Stimulated activated naive CD4-positive, alpha-beta T cell (primary cell): ENCODE measurements at regions not wholly inside any gene's neighbourhood (a gene's known extent, or its start where the extent isn't known, plus 50 kb on each side); places are given as distances from the start of the nearest gene placed in this dataset.
"Not testable (repeated sequence)": the region's sequence is repeated elsewhere in the genome, so short reads cannot be mapped to it uniquely, and the experiment has no call there.

ENCODE experiments used
- DNase-seq, 6 experiments: peaks; one replicate each; lab custom pipeline; 2025; lab: John Stamatoyannopoulos, UW

DNA sequence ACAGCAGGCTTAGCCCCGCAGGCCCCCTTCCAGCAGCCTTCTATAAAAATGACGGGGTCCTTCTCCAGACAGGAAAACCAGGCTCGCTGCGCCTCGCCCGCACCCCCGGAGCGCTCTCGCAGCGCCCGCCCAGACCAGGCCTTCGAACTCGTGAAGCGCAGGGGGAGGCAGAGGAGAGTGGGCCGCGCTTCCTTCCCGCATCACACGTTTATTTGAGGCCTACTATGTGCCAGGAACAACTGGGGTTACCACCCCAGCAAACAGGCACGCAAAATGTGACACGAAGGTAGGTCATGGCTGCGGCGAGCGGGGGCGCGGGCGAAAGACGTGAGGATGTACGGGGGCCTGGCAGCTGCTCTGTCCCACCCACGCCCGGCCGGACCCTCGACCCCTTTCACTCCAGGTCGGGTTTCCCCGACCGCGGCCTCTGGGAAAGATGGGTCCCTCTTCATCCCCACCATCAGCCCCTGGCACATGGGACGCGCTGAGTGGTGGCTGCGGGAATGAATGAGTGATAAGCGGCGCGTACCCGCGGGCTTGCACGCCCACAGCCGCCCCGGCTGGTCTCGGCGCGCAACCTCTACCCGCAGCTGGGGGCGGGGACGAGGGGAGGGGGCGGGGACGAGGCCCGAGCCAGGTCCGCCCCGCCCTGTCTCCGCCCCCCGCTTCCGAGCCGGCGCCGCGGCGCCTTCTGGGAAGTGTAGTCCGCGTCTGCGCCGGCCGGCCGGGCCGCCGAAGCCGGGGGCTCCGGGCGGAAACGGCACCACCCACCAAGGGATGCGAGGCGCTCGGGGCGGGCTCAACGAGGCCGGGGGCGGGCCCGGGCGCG, 59.1 kb downstream of the ZNF467 start:
- DNase-seq: peak; percentile 73 to 91 (median 89)

DNA sequence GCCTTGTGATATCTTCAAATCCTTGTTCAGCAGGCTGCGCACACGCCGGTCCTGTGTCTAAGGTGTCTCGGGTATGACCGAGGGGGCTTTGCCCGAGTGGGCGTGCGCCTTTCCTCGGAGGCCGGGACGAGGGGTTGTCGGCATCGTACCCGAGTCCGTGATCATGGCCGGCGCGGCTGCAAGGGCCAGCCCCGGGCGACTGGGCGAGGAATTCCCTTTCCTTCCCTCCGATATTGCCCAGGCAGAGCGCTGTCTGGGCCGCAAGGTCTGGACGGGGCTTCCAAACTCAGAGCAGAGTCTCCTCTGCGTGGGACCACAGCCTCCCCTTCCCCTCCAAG, 59.7 kb downstream of the ZNF467 start:
- DNase-seq: no peak

DNA sequence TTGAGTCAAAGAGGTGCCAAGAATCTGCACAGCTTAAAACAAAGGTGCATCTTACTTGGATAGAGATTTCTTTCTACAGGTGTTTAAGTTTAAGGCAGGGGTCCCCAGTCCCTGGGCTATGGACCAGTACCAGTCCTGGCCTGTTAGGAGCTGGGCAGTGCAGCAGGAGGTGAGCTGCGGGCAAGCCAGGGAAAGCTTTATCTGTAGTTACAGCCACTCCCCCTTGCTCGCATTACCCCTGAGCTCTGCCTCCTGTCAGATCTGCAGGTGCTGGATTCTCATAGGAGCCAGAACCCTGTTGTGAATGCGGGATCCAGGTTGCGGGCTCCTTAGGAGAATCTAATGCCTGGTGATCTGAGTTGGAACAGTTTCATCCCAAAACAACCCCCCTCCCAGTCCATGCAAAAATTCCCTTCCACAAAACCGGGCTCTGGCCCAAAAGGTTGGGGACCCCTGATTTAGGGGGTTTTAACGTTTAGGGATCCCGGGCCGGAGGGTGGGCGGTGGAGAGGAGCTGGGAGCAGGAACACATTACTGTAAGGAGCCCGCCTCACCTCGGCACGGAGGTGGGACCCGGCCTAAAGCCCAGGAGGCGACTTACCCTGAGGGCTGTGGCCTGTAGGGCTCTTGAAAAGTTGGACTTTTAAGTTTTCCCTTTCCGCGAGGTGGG, 60.2 kb downstream of the ZNF467 start:
- no peak for DNase-seq

DNA sequence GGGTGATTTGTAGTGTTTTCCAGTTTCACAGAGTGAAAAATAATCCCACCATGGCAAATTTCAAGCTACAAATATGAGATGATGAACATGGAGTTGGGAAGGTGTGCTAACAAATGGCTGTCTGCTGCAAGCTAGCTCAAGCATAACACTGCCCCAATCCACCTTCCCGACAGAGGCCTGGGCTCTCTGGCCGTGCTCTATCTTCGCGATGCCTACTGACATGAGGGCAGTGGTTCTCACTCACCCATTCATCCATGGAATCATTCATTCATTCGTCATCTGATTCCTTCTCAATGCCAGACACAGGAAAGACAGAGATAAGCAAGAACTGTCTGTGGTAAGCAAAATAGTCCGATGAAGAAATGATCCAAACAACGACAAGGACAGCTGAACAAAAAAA, 65.4 kb downstream of the ZNF467 start:
- no peak for DNase-seq

DNA sequence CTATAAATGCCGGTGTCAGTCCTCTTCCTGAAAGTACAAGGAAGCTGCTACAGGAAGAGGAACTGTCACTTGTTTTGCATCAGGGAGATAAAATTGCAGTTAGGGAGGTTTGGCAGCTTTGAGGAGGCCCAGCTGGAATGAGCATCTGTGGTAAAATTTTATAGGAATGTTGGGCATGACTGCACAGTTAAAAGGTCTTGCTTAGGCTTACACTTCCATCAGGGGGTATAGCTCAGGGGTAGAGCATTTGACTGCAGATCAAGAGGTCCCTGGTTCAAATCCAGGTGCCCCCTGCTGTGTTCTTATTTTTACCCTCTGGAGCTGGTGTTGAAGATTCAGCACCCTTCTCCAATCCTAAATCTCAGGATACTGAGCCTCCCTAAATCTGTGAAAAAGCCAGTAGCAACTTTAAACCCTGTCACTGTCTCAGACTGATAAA, 65.9 kb downstream of the ZNF467 start:
- no peak for DNase-seq

DNA sequence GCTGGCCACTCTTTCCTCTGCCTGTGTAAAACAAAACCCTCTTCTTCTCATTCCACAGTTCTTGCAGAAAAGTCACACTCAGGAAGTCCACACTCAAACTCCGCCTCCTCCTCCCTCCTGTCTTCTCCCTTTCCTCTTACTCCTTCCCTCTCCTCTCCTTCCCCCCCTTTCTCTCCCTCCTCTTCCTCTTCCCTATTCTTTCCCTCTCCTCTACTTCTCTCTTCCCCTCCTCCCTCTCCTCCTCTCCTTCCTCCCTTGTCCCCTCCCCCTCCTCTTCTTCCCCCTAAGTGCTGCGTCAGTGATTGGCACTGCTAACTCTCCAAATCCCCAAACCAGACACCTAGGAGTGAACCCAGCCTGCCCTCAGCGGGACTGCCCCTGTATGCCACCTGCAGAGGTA, 67.0 kb downstream of the ZNF467 start:
- DNase-seq: no peak

DNA sequence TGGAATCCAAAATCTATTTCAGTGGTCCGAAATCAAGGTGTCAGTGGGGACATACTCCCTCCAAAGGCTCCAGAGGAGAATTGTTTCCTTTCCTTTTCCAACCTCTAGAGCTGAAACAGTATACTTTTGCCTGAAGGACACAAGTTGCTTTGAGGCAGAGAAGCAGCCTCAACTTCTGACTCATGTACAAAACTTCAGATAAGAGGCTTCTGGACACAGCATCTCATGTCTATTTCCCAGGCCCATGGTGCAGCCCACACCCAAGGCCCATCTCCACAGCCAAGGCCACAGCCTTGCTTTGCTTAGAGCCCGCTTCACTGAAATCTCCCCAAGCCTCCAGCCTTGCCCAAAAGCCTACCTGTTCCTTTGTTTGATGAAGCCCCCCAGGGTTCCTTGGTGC, 68.9 kb downstream of the ZNF467 start:
- DNase-seq: no peak

DNA sequence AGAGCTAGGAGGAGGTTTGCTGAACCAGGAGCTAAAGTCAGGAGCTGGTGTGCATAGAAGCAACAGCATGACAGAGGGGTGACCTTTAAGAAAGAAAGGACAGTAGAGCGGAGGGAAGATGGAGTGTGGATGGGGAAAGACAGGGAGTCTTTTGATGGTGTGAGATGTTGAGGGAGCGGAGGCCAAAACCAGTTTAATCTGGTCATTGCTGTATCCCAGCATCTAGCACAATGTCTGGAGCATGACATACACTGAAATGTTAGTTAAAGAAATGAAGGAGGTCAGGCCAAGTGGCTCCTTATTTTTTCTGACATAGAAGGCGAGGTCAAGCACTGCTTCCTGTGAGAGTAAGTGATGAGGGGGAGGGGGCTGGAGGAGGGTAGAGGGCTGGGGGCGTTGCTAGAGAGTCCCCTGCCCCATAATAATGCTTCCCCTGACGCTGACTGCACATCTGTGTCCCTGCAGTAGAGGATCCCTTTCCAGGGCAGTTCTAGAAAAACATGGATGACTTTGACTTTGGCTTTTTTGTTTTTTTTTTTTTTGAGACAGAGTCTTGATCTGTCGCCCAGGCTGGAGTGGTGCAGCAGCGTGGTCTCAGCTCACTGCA, 70.2 kb downstream of the ZNF467 start:
- no peak for DNase-seq

DNA sequence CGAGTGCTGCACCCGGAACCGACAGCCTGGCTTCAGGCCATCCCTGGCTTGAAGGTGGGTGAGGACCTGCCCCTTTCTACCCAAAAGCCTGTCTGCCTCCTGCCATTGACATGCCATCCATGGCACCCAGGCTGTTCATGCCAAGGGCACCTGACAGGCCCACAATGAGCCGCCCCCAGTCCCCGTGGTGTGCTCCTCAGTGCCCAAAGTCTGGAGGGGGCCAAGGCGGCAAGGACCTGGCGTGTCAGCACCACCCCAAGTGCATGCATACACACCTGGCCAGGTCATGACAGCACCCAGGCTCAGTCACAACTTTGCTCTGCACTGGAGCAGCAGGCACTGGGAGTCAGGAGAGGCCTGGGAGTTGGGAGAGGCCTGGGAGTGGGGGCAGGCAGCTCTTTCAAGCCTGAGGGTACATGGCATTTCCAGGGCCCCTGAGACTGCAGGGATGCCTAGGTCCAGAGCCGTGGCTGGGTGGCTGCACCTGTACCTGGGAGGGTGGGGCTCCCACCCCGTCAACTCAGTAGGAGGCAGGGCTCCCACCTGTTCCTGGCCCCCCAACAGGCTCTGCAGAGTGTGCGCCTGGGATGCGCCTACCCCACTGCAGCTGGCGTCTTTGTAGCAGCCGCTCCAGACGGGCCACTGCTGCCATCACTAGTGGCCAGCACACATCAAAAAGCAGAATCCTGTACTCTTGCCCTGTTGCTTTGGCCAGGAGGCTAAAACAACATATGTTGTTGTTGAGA, 71.7 kb downstream of the ZNF467 start:
- DNase-seq: no peak

DNA sequence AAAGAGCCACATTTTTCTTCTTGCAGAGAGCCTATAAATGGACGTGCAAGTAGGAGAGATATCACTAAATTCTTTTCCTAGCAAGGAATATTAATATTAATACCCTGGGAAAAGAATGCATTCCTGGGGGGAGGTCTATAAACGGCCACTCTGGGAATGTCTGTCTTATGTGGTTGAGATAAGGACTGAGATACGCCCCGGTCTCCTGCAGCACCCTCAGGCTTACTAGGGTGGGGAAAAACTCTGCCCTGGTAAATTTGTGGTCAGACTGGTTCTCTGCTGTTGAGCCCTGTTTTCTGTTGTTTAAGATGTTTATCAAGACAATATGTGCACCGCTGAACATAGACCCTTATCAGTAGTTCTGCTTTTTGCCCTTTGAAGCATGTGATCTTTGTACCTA, 75.6 kb downstream of the ZNF467 start:
- not testable (repeated sequence) for DNase-seq

DNA sequence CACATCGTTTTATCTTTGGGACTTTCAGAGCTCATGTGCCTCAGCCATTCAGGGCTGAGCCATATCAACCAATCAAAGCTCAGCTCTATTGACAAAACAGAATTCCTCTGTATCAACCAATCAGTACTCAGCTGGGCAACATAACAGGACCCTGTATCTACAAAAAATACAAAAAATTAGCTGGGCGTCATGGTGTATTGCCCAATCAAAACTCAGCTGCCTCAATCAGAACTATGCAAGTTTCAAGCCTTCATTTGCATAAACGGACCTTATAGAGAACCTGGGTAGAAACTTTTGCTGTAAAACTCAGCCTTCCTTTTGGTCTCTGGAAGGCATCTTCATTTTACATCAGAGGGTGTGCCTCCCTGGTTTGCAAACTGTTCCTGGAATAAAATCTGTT, 77.1 kb downstream of the ZNF467 start:
- no peak for DNase-seq

DNA sequence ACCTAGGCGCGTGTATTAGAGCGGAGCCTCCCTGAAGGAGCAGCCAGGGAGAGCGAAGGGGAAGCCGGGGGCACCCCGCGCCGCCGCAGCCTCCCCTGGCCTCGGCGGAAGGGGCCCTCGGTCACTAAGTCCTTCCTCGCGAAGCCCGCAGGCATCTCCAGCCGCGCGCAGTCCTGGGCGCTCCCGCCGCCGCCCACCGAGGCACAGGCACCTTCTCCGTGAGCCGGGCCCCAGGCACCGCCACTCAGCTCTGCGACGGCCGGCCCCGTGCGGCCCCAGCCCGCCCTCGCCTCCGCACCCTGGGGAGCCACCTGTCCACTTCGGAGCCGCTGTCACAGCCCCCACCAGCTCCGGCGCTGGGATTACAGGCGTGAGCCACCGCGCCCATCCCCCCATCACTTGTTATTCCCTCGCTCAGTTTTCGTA, 80.8 kb downstream of the ZNF467 start:
- DNase-seq: no peak

DNA sequence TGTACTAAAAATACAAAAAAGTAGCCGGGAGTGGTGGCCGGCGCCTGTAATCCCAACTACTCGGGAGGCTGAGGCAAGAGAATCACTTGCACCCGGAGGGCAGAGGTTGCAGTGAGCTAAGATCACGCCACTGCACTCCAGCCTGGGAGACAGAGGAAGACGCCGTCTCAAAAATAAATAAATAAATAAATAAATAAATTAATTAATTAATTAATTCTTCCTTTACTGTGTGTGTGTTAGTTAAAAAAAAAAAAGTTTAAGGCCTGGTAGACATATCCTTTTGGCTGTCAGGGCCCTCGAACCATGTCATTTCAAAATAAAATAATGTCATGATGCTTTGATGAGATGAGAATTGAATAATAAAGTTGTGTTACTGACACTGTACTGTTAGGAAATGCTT, 81.3 kb downstream of the ZNF467 start:
- no peak for DNase-seq

DNA sequence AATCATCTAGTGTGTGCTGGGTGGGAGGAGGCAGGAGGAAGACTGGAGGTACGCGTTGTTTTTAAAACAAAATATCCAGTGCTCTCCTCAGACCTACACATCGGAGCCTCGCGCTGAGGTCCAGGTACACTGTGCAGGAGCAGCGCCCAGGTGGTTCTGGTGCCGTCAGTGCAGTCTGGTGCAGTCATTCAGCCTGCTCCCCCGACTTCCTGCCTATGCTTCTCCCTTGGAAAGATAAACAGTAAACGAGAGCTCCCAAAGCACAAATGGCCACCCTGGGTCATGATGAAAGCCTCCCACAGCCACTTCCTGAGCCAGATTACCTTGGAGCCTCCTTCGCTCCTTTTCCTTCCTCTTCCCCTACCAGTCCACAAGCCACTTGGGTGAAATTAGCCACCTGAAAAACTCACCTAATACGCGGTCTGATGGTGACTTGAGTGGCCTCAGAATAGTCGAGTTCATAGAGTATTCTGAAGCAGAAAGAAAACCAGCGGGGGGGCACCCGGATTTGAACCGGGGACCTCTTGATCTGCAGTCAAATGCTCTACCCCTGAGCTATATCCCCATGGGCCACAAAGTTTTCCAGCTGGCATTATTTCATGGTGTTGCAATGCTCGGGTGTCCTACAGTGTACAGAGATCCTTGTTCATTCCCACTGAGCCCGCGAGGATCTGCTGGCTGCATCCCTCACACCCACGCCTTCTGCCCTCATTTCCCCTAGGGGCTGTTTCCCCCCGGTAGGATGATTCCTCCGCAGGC, 82.5 kb downstream of the ZNF467 start:
- DNase-seq: no peak

DNA sequence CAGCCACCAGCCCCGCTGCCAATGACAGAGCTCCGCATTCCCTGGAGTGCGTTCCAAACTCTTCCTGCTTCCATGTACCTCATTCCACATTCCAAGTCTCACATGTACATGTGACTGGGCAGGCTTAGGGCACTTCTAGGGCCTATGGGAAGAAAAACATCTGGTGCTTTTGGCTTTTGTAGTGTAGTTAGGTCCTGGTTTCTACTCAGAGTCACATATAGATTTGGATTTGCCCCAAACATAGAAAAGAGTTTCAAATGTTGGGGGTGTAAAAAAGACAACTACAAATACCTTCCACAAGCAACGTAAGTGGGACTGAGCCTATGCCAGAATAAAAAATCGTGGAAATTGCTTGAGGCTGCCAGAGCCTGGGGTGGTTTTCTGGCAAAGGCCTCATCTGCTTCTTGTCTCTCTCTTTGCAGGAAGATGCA, 84.1 kb downstream of the ZNF467 start:
- no peak for DNase-seq

DNA sequence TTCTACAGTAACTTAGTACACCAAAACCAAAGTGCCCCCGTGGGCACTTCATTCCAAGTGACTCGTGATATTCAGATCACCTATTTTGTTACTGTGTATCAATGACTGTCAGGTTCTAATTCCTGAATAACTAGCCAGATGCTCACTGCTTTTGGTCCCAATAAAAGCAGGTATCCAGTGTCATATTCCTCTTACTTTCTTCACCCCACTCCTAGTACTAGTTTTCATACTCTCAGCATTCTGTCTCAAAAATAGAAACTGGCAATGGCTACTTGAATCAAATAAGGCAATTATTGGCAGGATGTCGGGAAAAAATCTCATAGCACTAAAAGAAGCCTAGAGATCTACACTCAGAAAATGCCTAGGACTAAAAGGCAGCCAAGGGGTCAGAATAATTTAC, 84.6 kb downstream of the ZNF467 start:
- no peak for DNase-seq

DNA sequence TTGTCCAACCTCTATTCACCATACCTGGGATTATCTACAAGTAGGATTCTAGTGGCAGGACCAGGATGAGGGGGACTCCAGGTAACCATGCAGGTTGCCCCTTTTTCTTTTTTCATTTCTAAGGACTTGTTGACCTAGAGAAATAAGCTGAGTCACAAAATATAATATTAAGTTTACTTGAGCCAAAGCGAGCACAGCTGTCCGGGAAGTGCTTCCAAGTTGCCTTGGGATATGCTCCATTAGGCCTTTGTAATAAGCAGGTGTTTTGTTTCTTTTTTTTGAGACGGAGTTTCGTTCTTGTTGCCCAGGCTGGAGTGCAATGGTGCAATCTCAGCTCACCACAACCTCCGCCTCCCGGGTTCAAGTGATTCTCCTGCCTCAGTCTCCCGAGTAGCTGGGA, 85.6 kb downstream of the ZNF467 start:
- DNase-seq: not testable (repeated sequence)

DNA sequence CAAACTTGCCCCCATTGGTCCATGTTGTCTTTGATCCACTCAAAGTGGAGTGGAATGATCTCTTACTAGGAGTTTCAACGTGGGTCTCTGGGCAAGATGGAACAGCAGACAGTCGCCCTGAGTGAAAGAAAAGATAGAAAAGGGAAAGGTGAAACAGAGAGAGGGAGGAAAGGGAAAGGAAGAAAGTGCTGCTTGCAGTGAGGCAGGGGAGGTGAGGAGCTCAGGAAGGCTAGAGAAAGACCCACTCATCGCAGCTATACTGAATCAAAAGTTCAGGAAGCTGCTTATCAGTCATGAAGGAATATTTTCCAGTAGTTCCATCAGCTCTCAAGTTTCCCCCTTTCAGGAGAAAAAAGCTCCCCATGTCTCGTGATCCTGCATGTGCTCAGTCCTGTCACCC, 86.9 kb downstream of the ZNF467 start:
- DNase-seq: no peak

DNA sequence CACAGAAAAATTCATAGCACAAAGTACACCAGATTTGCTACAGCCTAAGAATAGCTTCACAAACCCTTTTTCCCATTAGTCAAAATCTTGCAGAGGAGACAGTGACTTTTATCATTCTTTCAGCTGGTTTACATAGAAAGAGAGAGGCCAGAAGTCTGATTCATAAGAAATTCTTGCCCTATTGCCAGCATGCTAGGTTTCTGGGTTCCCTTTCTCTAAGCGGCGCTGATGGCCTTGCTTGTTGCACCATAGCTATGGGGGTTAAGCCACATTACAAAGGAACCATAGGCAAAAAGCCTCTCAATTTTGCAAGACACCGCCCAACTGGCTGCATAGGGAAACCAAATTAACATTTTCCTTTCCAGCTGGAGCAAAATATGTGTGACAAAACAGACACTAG, 87.4 kb downstream of the ZNF467 start:
- DNase-seq: no peak

DNA sequence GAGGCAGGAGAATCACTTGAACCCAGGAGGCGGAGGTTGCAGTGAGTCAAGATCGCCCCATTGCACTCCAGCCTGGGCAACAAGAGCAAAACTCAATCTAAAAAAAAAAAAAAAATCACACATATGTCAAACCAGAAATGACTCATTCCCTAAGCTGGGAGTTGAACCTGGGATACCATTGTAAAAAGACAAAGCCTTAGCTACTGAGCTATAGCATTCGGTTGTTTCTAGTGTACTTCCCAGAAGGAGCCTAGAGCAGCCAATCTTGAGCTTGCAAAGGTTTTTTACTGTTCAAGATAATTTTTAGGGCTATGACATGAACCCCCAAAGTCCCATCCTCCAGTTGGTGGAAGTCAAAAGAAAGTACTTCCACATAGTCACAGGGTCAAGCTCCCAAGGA, 87.9 kb downstream of the ZNF467 start:
- DNase-seq: no peak

DNA sequence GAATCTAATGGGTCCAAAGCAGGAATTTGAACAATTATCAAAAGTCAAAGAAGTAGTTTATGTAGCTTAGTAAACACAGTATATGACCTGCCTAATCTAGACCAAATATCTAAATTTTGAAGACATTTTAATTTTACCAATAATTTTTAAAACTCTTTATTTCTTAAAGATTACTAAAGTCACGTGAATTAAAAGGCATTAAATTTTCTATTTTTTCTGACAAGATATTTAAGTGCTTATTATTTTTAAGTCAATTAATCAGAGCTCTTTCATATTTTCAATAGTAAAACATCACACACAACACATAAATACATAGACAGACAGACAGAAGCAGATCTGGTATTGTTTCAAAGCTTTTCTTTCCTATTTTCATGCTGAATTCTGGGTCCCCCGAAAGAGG, 89.5 kb downstream of the ZNF467 start:
- DNase-seq: no peak

DNA sequence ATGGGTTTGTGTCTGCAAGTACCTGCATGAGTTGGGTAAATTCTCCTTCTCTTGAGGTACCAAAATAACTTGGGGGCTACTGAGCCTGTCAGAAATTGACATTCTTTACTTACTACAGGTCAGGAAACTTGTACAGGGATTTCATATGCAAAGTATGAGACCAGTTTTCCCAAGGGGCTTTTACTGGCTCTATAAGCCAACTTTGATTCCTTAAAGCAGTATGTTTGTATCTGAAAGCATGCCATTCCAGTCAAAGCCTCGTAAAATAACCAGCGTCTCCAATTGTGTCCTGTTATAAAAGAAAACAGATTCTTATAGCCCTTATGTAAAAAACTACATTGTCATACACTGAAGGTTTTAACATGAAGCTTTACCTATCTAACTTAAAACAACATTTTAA, 90.2 kb downstream of the ZNF467 start:
- DNase-seq: no peak
